ENCODE measurements at regions not wholly inside any gene's neighbourhood (a gene's known extent, or its start where the extent isn't known, plus 50 kb on each side); places are given as distances from the start of the nearest gene placed in this dataset.

- Histone ChIP-seq H3K9ac (no peak overlapping the region), H3K4me3 (no peak overlapping the region), H3K36me3 (no peaks in the 10 kb centered on the region), H3K27ac (no peak overlapping the region), H3K4me2 (no peak overlapping the region), H3K27me3 (no peaks in the 10 kb centered on the region), H2AFZ (replicated peaks) (no peak overlapping the region), H3K4me1 (peaks cover 21% of the 10 kb centered on the region), H3F3A (ENCODE audit: low read depth) (peaks cover 7% of the 10 kb centered on the region), H3K79me2 (ENCODE audit: low read depth) (no peaks in the 10 kb centered on the region), H4K20me1 (ENCODE audit: low read depth) (no peaks in the 10 kb centered on the region), H3K9me3 (ENCODE audit: low read depth) (no peaks in the 10 kb centered on the region)
- peaks cover 4% of the 10 kb centered on the region for H3K9me3 Mint-ChIP-seq
- H3K4me3 Mint-ChIP-seq = no peak overlapping the region
- no peaks in the 10 kb centered on the region for H3K27me3 Mint-ChIP-seq (ENCODE audit: insufficient read depth, low read depth)
- no peak for TF ChIP-seq EZH2phosphoT487 (IDR thresholded peaks at IDR 0.05)
- no peak for TF ChIP-seq EZH2 (IDR thresholded peaks at IDR 0.05)
- no peak for TF ChIP-seq CTCF (IDR thresholded peaks at IDR 0.05)
- no peak for DNase-seq (ENCODE audit: low spot score)
- H3K4me1 Mint-ChIP-seq = peaks cover 10% of the 10 kb centered on the region
- no peaks in the 10 kb centered on the region for H3K36me3 Mint-ChIP-seq
- no peak overlapping the region for H3K27ac Mint-ChIP-seq
These were observed 213.1 kb upstream of the FAT1 start for GRCh38 chr4:186936496-186937375.

GRCh38 chr4:186939226-186939625, 215.6 kb upstream of the FAT1 start:
- Mint-ChIP-seq H3K4me1 (peaks cover 23% of the 10 kb centered on the region), H3K27ac (peak overlapping the region; percentile 1), H3K4me3 (no peak overlapping the region), H3K36me3 (no peaks in the 10 kb centered on the region), H3K27me3 (ENCODE audit: insufficient read depth, low read depth) (peaks cover 7% of the 10 kb centered on the region), H3K9me3 (peaks cover 4% of the 10 kb centered on the region)
- Histone ChIP-seq H3K9me3 (ENCODE audit: low read depth) (no peaks in the 10 kb centered on the region), H3K36me3 (no peaks in the 10 kb centered on the region), H2AFZ (replicated peaks) (no peak overlapping the region), H3K4me1 (peaks cover 21% of the 10 kb centered on the region), H3K27me3 (no peaks in the 10 kb centered on the region), H3K4me3 (no peak overlapping the region), H3K4me2 (no peak overlapping the region), H4K20me1 (ENCODE audit: low read depth) (no peaks in the 10 kb centered on the region), H3K9ac (no peak overlapping the region), H3F3A (ENCODE audit: low read depth) (peaks cover 15% of the 10 kb centered on the region), H3K79me2 (ENCODE audit: low read depth) (no peaks in the 10 kb centered on the region), H3K27ac (no peak overlapping the region)
- TF ChIP-seq EZH2 (IDR thresholded peaks at IDR 0.05) (no peak), CTCF (IDR thresholded peaks at IDR 0.05) (no peak), EZH2phosphoT487 (IDR thresholded peaks at IDR 0.05) (no peak)
- DNase-seq (ENCODE audit: low spot score) = peak; percentile 35

GRCh38 chr4:186939766-186940165, 216.1 kb upstream of the FAT1 start:
- Mint-ChIP-seq H3K27ac (no peak overlapping the region), H3K4me1 (peaks cover 23% of the 10 kb centered on the region), H3K36me3 (no peaks in the 10 kb centered on the region), H3K4me3 (no peak overlapping the region), H3K27me3 (ENCODE audit: insufficient read depth, low read depth) (peaks cover 7% of the 10 kb centered on the region), H3K9me3 (peaks cover 6% of the 10 kb centered on the region)
- Histone ChIP-seq H3K9ac (no peak overlapping the region), H3K4me3 (no peak overlapping the region), H3K4me1 (peaks cover 21% of the 10 kb centered on the region), H2AFZ (replicated peaks) (no peak overlapping the region), H3K36me3 (no peaks in the 10 kb centered on the region), H3K27ac (no peak overlapping the region), H3F3A (ENCODE audit: low read depth) (peaks cover 15% of the 10 kb centered on the region), H4K20me1 (ENCODE audit: low read depth) (no peaks in the 10 kb centered on the region), H3K79me2 (ENCODE audit: low read depth) (no peaks in the 10 kb centered on the region), H3K27me3 (no peaks in the 10 kb centered on the region), H3K4me2 (no peak overlapping the region), H3K9me3 (ENCODE audit: low read depth) (no peaks in the 10 kb centered on the region)
- DNase-seq (ENCODE audit: low spot score) = no peak
- TF ChIP-seq EZH2phosphoT487 (IDR thresholded peaks at IDR 0.05) (no peak), CTCF (IDR thresholded peaks at IDR 0.05) (no peak), EZH2 (IDR thresholded peaks at IDR 0.05) (no peak)

Measured in neural progenitor cell (in vitro differentiated cells).